T-helper 1 cell treated with Interleukin-12 subunit alpha and Interleukin-12 subunit beta and Interleukin-4 antibody, amounts not matched to agents 30 ng/mL and 1 ng/mL, for 36 hours (primary cell): ENCODE measurements at regions not wholly inside any gene's neighbourhood (a gene's known extent, or its start where the extent isn't known, plus 50 kb on each side); places are given as distances from the start of the nearest gene placed in this dataset.

ENCODE experiments used
- intact Hi-C: fragments of 100-400 bp; cut with micrococcal nuclease; formaldehyde crosslinking; loops from one replicate; pipeline ENCODE4 v1.15.1; 2024

DNA sequence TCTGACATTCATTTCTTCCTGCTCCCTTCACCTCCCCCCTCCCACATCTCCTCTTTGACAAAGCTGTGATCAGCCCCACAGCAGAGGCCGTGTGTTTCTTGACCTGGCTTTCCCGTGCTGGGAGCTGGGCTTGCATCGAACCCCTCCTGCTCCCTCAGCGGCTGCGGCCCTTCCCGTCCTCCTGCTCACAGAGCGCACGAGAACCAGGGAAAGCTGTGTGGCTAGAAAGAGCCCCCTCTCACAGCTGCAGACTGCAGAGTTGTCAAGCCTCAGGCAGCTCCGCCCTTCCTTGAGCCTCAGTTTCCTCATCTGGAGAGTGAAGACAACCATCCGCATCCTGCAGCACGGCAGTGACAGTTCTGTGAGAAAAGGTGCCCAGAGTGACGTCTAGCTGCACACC is 65.7 kb upstream of the GLI2 start:
- intact Hi-C loops: no loop called here

DNA sequence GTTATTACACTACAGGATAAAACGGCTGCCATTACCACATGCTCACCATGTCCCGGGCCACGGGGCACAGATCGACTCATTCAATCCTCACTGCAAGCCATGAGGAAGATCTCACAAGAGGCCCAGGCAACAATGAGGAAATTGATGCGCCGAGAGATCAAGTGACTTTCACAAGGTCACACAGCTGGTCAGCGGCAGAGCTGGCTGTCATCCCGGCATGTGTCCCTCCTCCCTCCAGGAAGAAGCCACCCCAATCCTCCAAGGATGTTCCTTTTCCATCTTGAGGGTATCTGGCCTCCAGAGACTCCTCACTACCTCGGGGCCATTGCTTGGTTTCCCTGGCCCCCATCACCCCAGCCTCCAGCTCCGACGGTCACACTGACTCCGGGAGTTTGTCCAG is 65.3 kb upstream of the GLI2 start:
- intact Hi-C loops: no loop called here

DNA sequence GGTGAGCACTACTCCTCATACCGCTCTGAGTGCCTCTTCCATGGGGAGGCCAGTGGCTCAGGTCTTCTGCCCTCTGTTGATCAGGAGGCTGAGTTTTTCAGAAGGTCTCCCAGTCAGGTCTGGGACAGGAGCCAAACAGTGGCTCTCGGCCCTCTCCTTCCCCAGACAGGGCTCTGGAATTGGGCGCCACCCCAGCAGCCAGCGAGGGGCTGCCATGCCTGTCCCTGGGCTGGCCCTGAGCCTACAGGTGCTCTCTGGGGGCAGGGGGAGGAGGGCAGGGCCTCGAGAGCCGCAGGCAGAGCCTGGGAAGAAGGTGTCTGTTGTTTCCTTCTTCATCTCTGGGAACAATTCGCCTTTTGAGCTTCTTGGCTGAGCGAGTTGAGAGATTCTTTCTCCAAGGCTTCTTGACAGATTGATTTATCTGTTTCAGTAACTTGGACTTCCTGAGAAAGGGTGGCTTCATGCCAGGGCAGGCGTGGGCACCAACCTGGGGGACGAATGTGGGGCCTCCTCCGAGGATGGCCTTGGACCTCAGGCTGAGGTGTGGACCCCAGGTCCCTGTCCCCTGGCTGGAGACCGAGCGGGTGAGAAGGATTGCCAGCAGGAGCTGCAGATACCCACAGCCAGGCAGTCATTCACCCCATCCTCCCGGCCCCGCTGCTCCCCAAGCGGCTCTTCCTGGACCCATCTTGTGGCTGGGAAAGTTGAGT is 64.7 kb upstream of the GLI2 start:
- intact Hi-C loops: no loop called here

DNA sequence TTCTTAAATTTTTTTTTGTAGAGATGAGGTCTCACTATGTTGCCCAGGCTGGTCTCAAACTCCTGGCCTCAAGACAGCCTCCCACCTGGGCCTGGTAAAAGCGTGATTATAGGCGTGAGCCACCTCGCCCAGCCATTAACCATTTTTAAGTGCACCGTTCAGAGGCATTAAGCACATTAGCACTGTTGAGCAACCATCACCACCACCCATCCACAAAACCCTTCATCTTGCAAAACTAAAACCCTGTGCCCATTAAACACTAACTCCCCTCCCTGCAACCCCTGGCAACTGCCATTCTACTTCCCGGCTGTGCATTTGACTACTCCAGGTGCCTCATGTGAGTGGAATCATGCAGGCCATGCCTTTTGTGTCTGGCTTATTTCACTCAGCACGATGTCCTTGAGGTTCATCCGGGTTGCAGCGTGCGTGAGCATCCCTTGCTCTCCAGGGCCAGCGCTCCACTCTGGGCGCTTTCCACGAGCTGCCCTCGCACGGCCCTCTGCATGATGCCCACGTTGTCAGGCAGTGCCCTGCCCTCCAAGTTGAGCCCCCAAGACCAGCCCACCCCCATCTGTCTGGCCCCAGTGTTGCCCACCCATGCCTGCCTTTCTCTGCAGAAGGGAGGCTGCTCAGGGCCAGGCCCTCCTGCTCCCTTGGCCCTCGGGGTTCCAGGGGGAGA is 63.0 kb upstream of the GLI2 start:
- intact Hi-C loops: no loop called here

DNA sequence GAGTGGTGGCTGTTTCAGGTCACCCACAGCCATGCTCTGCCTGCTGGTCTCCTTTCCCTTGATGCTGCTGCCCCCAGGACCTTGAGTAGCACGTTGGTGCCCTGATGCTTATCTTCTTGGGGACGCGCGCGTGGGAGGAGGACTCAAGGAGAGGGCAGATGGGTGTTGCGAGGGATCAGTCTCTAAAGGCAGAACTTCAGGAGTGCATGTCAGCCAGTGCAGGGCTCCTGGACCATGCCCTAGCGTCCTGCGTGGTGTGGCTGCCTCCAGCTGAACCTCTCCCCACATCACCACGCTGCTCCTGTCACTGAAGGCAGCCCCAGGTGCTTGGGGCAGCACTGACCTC is 62.5 kb upstream of the GLI2 start:
- intact Hi-C loops: no loop called here

DNA sequence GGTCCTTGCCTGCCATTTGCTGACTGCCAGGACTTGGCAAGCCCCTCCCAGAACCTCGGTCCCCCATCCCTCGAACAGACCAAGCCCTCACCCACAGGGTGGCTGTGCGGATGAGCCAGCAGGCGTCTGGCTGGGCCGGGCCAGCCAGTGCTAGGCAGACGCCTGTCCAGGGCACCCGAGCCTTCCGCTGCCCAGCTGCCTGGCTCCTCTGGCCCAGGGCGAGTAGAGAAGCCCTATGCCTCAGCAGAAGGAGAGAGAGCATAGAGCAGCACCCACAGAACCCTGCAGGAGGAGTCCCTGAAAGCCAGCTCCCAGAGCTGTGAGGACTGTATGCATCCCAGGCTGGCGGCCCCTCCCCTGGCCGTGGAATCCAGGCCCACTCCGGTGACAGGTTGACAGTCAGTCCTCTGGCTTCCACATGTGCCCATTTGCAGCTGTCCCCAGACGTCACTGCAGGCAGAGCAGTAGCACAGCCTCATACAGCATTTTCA is 62.1 kb upstream of the GLI2 start:
- intact Hi-C loops: no loop called here

DNA sequence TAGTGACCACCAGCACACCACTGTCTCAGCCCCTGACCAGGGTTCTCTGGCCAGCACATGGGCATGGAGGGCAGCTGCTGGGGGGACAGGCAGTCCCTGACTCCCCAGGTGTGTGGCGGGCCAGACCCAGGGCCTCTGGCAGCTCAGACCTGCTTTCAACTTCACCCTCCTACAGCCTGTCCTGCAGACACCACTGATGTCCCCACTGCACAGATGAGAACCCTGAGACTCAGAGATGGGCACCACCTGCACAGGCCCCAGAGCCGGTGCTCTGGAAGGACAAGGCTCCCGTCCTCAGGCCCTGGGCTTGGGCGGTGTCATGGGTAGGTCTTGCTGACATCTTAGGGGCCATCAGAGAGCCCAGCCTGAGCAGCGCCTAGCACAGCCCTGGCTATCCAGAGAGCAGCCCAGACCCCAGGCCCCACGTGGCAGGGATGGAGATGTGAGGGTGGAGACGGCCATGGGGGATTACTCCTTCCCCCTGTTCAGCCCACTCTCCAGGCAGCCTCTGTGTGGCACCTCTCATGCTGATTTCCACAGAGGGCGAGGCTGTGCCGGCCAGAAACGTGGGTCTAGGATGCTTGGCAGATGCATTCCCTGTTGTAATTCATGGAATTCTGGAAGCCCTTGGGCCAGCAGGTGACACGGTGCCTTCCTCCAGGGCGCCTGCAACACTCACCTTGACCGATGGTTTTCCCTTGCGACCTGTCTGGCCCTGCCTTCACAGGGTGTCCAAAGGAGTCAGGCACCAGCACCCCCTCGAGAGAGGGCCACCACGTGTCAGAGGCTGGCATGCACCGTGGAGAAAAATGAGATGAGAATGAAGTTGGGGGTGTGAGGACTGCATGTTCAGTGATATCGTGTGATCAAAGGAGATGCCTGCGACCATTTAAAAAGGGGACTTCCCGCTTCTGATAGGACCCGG is 61.2 kb upstream of the GLI2 start:
- intact Hi-C loops: loop anchor here (1.0 kb wide), 3 partner anchors 331 to 1033 kb away; no protein-coding TSS in a partner anchor

DNA sequence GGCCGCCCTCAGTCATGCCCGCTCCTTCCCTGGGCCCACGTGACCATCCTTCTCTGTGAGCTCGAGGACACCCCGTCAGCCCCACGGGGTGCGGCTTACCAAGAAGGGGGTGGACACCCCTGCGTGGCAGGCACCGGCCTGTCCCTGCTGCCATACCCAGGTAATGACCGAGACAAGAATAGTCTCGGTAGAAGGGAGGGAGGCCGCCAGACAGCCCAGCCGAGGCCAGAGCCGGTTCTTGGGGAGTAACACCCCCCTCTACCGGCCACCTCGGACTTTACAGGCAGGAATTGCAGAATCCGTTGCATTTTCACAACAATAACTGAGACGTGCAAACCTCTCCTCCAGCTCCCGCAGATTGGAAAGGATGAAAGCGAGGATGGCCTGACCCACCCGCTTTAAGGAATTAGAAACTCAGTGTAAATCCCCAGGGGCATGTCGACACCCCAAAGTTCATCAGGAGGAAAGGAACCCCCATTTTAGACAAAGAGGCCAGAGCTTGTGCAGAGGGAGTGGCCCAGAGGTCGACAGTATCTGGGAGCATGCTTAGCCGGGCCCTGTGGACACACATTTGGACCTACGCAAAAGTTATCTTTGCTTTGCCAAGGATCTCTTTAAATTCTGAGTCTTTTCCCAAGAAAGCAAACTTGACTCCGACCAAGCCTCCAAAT is 60.1 kb upstream of the GLI2 start:
- intact Hi-C loops: loop anchor here (1.0 kb wide), 3 partner anchors 332 to 1034 kb away; no protein-coding TSS in a partner anchor

DNA sequence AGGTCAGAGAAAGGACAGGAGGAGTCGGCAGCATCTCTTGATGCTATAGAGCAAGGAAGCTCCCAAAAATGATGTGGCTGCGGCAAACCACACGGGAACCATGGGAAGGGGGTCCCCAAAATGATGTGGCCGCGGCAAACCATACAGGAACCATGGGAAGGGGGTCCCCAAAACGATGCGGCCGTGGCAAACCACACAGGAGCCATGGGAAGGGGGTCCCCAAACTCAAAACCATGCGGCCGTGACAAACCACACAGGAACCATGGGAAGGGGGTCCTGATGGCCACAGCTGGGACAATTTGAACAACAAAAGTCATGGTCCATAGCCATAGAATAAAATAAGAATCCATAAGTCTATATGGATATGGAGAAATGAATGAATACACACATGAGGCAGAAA is 58.4 kb upstream of the GLI2 start:
- intact Hi-C loops: no loop called here

DNA sequence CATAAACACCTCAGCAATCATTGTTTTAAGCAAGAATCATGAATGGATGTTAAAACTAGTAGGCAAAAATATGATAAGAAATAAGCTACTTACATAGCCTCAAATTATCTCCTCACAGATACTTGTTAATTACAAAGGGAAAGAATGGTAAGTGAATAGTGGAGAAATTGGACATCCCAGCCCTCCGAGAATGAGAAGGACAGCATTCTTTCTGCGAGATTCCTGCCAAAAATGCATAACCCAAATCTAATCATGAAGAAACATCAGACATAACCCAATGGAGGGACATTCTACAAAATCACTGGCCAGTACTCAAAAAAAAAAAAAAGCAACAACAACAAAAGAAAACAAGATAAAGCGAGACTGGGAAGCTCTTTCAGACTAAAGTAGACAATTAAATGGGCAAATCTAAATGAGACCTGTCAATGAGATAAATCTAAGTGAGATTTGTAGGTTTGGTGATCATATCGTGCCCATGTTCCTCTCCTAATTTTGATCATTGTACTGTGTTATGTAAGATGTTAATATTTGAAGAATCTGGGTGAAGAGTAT is 57.9 kb upstream of the GLI2 start:
- intact Hi-C loops: no loop called here

DNA sequence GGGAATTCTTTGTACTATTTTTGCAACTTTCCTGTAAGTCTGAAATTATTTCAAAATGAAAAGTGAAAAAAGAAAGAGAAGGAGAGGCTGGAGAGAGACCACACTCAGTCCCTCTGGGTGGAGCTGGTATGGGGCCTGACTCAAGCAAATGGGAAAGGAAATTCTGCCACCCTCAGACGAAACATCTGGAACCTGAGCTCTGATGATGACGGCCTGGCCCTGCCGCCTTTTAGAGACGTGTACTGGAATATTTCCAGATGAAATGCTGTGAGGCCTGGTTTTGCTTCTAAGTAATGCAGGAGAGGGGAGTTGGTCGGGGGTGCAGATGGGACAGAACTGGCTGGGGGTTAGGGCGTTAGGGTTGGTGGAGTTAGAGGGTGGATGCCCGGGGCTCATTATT is 57.4 kb upstream of the GLI2 start:
- intact Hi-C loops: no loop called here

DNA sequence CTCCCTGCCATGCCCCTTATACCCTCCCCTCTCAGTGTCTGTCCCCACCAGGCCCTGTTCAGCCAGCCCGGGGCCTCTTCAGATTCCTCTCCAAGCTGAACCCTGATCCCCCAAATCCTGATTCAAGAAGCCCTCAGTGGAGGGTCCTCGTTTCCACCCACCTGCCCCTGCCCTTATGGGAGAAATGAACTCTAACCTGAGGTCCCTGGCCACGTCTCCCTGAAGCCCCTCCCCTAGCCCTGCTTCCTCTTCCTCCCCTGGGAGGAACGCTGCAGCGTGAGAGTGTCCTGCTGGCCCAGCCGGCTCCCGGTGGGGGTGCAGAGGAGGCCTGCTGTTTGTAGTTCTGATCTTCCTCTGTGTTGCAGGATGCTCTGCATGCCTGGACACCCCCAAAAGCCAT is 56.7 kb upstream of the GLI2 start:
- intact Hi-C loops: no loop called here

DNA sequence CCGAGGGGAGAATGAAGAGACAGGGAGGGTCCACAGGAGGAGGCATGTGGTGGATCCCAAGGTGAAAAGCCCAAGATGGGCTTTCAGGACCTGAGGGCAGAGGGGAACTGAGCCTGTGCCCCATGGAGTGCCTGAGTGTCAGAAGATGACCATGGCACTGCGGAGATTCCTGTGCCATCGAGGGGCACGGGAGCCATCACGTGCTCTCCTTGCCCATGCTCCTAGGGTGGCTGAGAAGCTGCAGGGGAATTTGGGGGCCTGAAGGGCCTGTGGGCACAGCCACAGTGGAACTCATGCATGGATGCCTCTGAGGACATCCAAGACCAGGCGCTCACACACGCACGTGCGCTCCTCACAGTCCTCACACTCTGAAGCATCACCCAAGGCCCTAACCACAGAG is 56.1 kb upstream of the GLI2 start:
- intact Hi-C loops: no loop called here

DNA sequence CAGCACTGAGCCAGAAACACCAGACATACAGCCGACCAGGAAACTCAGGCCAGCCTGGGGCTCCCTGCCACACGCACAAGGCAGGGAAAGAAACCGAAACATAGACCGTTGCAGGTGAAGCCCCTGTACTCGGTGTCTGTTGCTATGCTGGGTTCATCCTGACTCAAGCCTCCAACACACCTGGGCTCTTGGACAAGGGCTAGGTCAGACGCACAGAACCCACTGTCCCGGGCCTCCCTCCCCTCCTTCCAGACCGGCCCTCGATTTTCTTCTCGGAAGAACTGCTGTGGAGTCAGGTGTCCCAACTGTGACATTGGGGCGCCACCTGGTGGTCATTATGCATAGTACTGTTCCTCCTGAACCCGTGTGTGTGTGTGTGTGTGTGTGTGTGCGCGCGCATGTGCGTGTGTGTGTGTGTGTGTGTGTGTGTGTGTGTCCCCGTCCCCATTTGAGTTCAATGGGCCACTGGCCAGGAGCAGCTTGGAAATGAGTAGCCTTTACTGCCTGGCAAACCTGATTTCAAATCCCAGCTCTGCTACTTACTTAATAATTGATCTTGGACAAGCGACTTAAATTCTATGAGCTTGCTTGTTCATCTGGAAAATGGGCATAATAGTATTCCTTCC is 55.4 kb upstream of the GLI2 start:
- intact Hi-C loops: loop anchor here (1.0 to 10.0 kb wide), 8 partner anchors 337 to 1039 kb away; no protein-coding TSS in a partner anchor

DNA sequence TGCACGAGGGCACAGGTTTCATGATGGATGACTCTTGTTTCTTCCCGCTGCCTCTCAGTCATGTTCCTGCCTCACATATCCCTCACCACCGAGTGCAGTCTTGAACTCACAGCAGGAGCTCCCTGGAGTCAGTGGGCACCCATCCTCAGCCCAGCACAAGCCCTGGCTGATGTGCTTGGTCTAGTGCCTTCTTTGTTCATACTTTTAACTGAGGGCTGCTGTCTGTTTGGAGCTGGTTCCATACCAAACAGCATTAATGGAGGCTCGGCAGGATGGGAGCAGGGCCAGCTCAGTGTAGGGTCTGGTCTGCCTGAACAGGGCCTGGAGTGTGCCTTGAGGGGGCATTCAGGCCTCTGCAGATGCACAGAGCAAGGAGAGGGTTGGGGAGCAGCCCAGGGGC is 54.5 kb upstream of the GLI2 start:
- intact Hi-C loops: loop anchor here (10.0 kb wide), 1 partner anchor 856 kb away; no protein-coding TSS in a partner anchor

DNA sequence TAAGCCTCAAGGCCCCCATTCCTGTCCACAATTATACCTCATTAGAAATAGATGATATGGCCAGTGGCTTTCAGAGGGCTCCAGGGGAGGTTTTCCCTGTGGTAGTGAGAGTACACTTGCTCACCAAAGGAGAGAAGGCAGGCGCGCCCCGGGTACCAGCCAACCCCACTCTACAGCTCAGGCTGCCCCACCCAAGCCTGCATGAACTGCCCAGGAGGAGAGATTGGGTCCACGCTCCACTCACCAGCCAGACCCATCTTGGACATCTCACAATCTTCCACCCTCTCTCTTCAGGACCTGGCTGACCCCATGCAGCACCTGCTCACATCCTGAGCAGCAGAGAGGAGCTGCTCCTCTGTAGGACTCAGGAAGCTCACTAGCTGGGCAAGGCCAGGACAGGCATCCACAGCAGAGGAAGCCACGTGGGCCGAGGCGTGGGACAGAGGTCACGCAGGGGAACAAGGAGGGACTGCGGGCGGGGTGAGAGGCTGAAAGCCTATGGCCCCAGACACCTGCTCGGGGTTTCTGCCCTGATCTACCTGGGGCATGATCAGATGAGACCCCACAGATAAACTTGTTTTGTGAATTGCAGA is 53.9 kb upstream of the GLI2 start:
- intact Hi-C loops: loop anchor here (10.0 kb wide), 1 partner anchor 857 kb away; no protein-coding TSS in a partner anchor

DNA sequence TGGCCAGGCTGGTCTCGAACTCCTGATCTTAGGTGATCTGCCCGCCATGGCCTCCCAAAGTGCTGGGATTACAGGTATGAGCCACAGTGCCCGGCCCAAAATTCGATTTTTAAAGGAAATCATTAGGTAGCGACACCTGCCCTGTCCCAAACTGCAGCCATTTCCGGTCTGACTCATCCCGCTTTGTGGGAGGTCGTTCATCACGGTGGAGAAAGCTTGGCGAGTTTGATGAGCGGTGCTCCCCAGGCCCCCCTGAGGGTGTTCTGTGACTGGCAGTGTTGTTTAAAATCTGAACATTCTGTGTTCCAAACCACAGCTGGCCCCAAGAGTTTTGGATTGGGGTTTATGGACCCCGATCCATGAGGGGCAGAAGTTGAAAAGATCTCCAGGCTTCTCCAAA is 53.0 kb upstream of the GLI2 start:
- intact Hi-C loops: loop anchor here (10.0 kb wide), 1 partner anchor 858 kb away; no protein-coding TSS in a partner anchor

DNA sequence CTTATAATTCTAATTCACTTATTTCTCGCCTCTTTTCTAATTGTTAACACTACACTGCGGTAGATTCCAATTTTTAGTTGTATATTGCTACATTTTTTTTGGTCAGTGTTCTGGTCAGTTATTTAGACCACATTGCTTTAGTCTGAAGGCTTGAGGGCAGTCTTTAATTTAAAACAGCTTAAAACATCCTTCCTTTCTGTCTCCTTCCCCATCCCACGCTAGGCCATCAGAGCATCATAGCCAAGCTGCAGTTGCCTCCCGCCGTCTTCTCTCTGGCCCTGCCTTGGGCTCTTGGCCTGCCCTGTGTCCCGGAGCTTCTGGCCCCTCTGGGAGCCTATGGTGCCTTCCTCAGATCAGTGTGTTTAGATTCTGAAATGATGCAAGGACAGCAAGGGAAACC is 52.6 kb upstream of the GLI2 start:
- intact Hi-C loops: loop anchor here (10.0 kb wide), 1 partner anchor 858 kb away; no protein-coding TSS in a partner anchor

DNA sequence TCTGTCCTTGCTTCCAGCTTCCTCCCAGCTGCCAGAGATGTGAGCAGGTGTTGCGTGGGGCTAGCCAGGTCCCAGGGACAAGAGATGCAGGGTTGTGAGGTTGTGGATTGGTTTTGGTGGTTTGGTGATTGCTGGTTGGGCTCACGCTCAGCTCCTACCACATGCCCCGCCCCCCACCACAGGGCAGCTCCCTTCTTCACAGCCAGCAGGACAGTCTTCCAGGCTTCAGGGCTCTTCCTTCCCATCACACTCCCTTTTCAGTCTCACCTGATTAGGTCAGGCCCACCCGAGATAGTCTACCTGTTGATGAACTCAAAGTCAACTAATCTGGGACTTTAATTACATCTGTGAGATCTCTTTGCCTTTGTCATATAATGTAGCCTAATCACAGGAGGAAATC is 52.0 kb upstream of the GLI2 start:
- intact Hi-C loops: loop anchor here (10.0 kb wide), 1 partner anchor 859 kb away; no protein-coding TSS in a partner anchor
